IMR-90 (cell line): ENCODE measurements at regions not wholly inside any gene's neighbourhood (a gene's known extent, or its start where the extent isn't known, plus 50 kb on each side); places are given as distances from the start of the nearest gene placed in this dataset.

Experiments
- ATAC-seq: fragments of 200-7000 bp; cut with Tn5 transposase; 2 replicates; pipeline ENCODE4 v1.9.1; 2020; ENCODE audit warnings: low read depth, mild to moderate bottlenecking, moderate library complexity
- BruUV-seq: library from RNA; stranded (reverse); fragments of 400-500 nt; replicated peaks from 2 replicates; lab custom pipeline; 2021; lab: Mats Ljungman, UMichigan
- CTCF ChIA-PET: fragments of 300-600 bp; formaldehyde crosslinking; extraction: SDS; loops from one replicate; lab custom pipeline; 2021; ENCODE audit warnings: antibody characterized with exemption; lab: Yijun Ruan, JAX
- POLR2A ChIA-PET: fragments of 300-600 bp; sonication (Branson Sonifier 250); formaldehyde crosslinking; loops from one replicate; lab custom pipeline; 2022; ENCODE audit warnings: antibody characterized with exemption; ENCODE audit not compliant: unreplicated experiment; lab: Charles Lee
- DNase-seq: peaks from one replicate; pipeline ENCODE4 v3.0.0; 2013
- H2AFZ ChIP-seq: replicated peaks from 2 replicates; pipeline ENCODE3; 2013; ENCODE audit warnings: low read length, mild to moderate bottlenecking; ENCODE audit not compliant: poor library complexity
- H2AK5ac ChIP-seq: 2 replicates; pipeline ENCODE4 v1.6.1; 2013; ENCODE audit warnings: low read depth, low read length, inconsistent platforms
- H2AK9ac ChIP-seq: replicated peaks from 2 replicates; pipeline ENCODE3; 2013; ENCODE audit warnings: mild to moderate bottlenecking, low read depth, low read length, moderate library complexity; ENCODE audit not compliant: poor library complexity
- H2BK120ac ChIP-seq: 2 replicates; pipeline ENCODE4 v1.6.1; 2013; ENCODE audit warnings: low read depth, low read length, inconsistent platforms
- H2BK15ac ChIP-seq: 3 replicates; pipeline ENCODE4 v1.6.1; 2013; ENCODE audit warnings: low read depth, low read length, inconsistent platforms
- H2BK20ac ChIP-seq: 2 replicates; pipeline ENCODE4 v1.6.1; 2013; ENCODE audit warnings: low read depth, mild to moderate bottlenecking, inconsistent platforms, low read length, moderate library complexity
- H2BK5ac ChIP-seq: 2 replicates; pipeline ENCODE4 v1.6.1; 2013; ENCODE audit warnings: mild to moderate bottlenecking, low read depth, low read length, inconsistent platforms; ENCODE audit not compliant: poor library complexity, severe bottlenecking
- H3K14ac ChIP-seq: replicated peaks from 2 replicates; pipeline ENCODE4 v1.6.1; 2013; ENCODE audit warnings: low read depth, low read length, inconsistent platforms
- H3K18ac ChIP-seq: 2 replicates; pipeline ENCODE4 v1.6.1; 2013; ENCODE audit warnings: low read depth, low read length, control low read depth
- H3K23ac ChIP-seq: 2 replicates; pipeline ENCODE4 v1.6.1; 2013; ENCODE audit warnings: low read depth, low read length, inconsistent platforms
- H3K27ac ChIP-seq: 2 replicates; pipeline ENCODE4 v1.5.1; 2013; ENCODE audit warnings: mild to moderate bottlenecking, control low read depth, low read length; ENCODE audit not compliant: insufficient read depth
- H3K27me3 ChIP-seq: 2 replicates; pipeline ENCODE4 v1.6.1; 2013; ENCODE audit warnings: low read length; ENCODE audit not compliant: control insufficient read depth, insufficient read depth
- H3K36me3 ChIP-seq: 2 replicates; pipeline ENCODE4 v1.6.1; 2013; ENCODE audit warnings: low read length, mixed read lengths; ENCODE audit not compliant: control insufficient read depth, insufficient read depth
- H3K4ac ChIP-seq: 2 replicates; pipeline ENCODE4 v1.6.1; 2013; ENCODE audit warnings: low read depth, low read length, inconsistent platforms
- H3K4me1 ChIP-seq: 2 replicates; pipeline ENCODE4 v1.6.1; 2013; ENCODE audit warnings: low read length, mixed read lengths; ENCODE audit not compliant: control insufficient read depth, insufficient read depth
- H3K4me2 ChIP-seq: 2 replicates; pipeline ENCODE4 v1.6.1; 2013; ENCODE audit warnings: low read depth, mild to moderate bottlenecking, control low read depth, low read length, moderate library complexity
- H3K4me3 ChIP-seq: 2 replicates; pipeline ENCODE4 v1.5.1; 2013; ENCODE audit warnings: low read depth, mild to moderate bottlenecking, control low read depth, low read length, moderate library complexity; ENCODE audit not compliant: insufficient read depth
- H3K56ac ChIP-seq: 2 replicates; pipeline ENCODE4 v1.6.1; 2013; ENCODE audit warnings: low read length, inconsistent platforms; ENCODE audit not compliant: insufficient read depth; ENCODE audit errors: extremely low read depth
- H3K79me1 ChIP-seq, 2 experiments: 2 replicates each; pipeline ENCODE4 v1.6.1; 2013; ENCODE audit warnings: low read length in 2 of 2, inconsistent platforms in 1 of 2, low read depth in 1 of 2
- H3K9ac ChIP-seq: 2 replicates; pipeline ENCODE4 v1.6.1; 2013; ENCODE audit warnings: low read depth, low read length, control low read depth
- H3K9me1 ChIP-seq: 2 replicates; pipeline ENCODE4 v1.6.1; 2013; ENCODE audit warnings: low read length, inconsistent platforms; ENCODE audit not compliant: insufficient read depth
- H3K9me3 ChIP-seq: 2 replicates; pipeline ENCODE4 v1.6.1; 2013; ENCODE audit warnings: low read length; ENCODE audit not compliant: control insufficient read depth, insufficient read depth
- H4K20me1 ChIP-seq: 2 replicates; pipeline ENCODE4 v1.6.1; 2013; ENCODE audit warnings: low read length, inconsistent platforms; ENCODE audit not compliant: insufficient read depth
- H4K5ac ChIP-seq: 2 replicates; pipeline ENCODE4 v1.6.1; 2013; ENCODE audit warnings: mild to moderate bottlenecking, low read depth, low read length, control low read depth
- H4K8ac ChIP-seq, 2 experiments: 2 replicates each; pipeline ENCODE4 v1.6.1; 2013; ENCODE audit warnings: low read depth in 2 of 2, low read length in 2 of 2, control low read depth in 1 of 2, inconsistent platforms in 1 of 2
- H4K91ac ChIP-seq: 2 replicates; pipeline ENCODE4 v1.6.1; 2013; ENCODE audit warnings: low read depth, low read length, inconsistent platforms; ENCODE audit not compliant: insufficient read depth
- RCOR1 ChIP-seq: IDR thresholded peaks from 2 replicates; pipeline ENCODE4 v1.6.1; 2012; ENCODE audit warnings: mild to moderate bottlenecking, low read length, improper control_type of control experiment; ENCODE audit not compliant: insufficient replicate concordance
- WGBS, 2 experiments: methylation state at CpG; one replicate each; pipeline versions ENCODE4 v1.1.5 to v1.1.7; 2013; ENCODE audit warnings: missing lambda C conversion rate in 2 of 2; ENCODE audit not compliant: insufficient read length in 1 of 2; ENCODE audit errors: extremely low coverage in 2 of 2; 5-methylcytosine and 5-hydroxymethylcytosine counted together
- dilution Hi-C: fragments of 300-500 bp; cut with HindIII; formaldehyde crosslinking; loops from one replicate; pipeline ENCODE4 v1.14.3; 2018; ENCODE audit warnings: low sequenced_read_pairs; ENCODE audit not compliant: unreplicated experiment
- in situ Hi-C: fragments of 300-500 bp; cut with MboI; formaldehyde crosslinking; loops from 3 replicates; pipeline ENCODE4 v1.14.3; 2019; ENCODE audit warnings: low sequenced_read_pairs, inconsistent platforms, mixed read lengths
- intact Hi-C: fragments of 100-400 bp; cut with micrococcal nuclease; formaldehyde crosslinking; loops from 2 replicates; pipeline ENCODE4 v1.10.0; 2022
- TF ChIP-seq, protein P1 (sequence below): conservative IDR thresholded peaks from 2 replicates; pipeline ENCODE4 v1.5.1; 2012; ENCODE audit warnings: mild to moderate bottlenecking, low read depth, low read length, improper control_type of control experiment

DNA sequence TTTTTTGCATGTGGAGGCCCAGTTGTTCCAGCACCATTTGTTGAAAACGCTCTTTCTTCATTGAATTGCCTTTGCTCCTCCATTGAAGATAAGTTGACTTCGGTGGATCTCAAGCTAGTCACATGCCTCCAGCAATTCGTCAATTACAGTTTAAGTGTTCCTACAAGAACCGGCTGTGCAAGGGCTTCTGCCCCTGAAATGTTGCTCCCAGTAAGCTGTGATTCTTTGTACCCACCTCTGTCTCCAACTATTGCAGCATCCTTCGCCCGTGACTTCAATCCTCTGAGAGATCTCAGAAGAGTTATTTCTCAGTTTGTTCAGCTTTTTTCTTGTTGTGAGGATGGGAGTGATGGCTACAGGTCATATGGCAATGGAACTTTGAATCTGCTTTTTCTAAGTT lies 194.2 kb upstream of the B3GAT1 start:
- H3K9me1 ChIP-seq = no peaks in the 10 kb centered on the region
- H3K27me3 ChIP-seq = no peaks in the 10 kb centered on the region
- no peaks in the 10 kb centered on the region for H3K4me1 ChIP-seq
- H3K4ac ChIP-seq = no peak overlapping the region
- TF ChIP-seq RCOR1 = no peak
- TF ChIP-seq, protein P1, sequence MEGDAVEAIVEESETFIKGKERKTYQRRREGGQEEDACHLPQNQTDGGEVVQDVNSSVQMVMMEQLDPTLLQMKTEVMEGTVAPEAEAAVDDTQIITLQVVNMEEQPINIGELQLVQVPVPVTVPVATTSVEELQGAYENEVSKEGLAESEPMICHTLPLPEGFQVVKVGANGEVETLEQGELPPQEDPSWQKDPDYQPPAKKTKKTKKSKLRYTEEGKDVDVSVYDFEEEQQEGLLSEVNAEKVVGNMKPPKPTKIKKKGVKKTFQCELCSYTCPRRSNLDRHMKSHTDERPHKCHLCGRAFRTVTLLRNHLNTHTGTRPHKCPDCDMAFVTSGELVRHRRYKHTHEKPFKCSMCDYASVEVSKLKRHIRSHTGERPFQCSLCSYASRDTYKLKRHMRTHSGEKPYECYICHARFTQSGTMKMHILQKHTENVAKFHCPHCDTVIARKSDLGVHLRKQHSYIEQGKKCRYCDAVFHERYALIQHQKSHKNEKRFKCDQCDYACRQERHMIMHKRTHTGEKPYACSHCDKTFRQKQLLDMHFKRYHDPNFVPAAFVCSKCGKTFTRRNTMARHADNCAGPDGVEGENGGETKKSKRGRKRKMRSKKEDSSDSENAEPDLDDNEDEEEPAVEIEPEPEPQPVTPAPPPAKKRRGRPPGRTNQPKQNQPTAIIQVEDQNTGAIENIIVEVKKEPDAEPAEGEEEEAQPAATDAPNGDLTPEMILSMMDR = no peak
- ChIA-PET POLR2A (no interaction called here), CTCF (no interaction called here)
- H3K18ac ChIP-seq = no peak overlapping the region
- no peak overlapping the region for H2AFZ ChIP-seq
- no peaks in the 10 kb centered on the region for H3K79me1 ChIP-seq
- no TSS peak for BruUV-seq
- dilution Hi-C loops = no loop called here
- no peak overlapping the region for H4K91ac ChIP-seq
- no peak overlapping the region for H2AK9ac ChIP-seq
- no peak overlapping the region for H3K23ac ChIP-seq
- H4K20me1 ChIP-seq = no peaks in the 10 kb centered on the region
- DNase-seq = no peak
- no peaks in the 10 kb centered on the region for H3K36me3 ChIP-seq
- no peak overlapping the region for H2BK15ac ChIP-seq
- H2BK5ac ChIP-seq = no peak overlapping the region
- H4K5ac ChIP-seq = no peak overlapping the region
- no peak overlapping the region for H3K9ac ChIP-seq
- H4K8ac ChIP-seq = no peak overlapping the region
- H3K4me3 ChIP-seq = no peak overlapping the region
- in situ Hi-C loops = no loop called here
- no peak overlapping the region for H3K56ac ChIP-seq
- H3K4me2 ChIP-seq = no peak overlapping the region
- no peak for ATAC-seq
- 35% methylated on average over 2 of the region's 6 CpGs; no CpG with 5 or more reads in 1 of the 2 experiments for WGBS, 2 experiments
- H2BK20ac ChIP-seq = no peak overlapping the region
- H2BK120ac ChIP-seq = no peak overlapping the region
- H3K14ac ChIP-seq = no peak overlapping the region
- H2AK5ac ChIP-seq = no peak overlapping the region
- no peak overlapping the region for H3K27ac ChIP-seq
- peaks cover 28% of the 10 kb centered on the region for H3K9me3 ChIP-seq
- intact Hi-C loops = no loop called here
